ENCODE measurements at regions not wholly inside any gene's neighbourhood (a gene's known extent, or its start where the extent isn't known, plus 50 kb on each side); places are given as distances from the start of the nearest gene placed in this dataset.

DNA sequence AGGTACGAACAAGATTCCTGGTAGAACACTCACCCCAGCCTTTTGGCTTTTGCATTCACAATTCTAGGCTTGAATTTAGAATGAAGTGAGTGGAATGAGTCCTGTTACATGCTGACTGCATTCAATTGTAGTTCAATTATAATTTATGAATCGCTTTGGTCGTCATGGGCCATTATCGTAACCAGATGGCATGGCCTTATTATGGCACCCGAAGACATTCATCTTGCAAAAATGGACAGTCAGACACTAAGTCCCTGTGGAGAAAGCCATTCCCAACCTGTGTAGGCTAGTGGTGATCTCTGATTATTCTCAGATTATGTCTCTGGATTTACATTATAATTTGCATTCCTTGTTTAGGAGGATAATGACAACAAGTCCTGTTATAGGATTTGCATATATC is 292.4 kb upstream of the NPSR1 start:
- Histone ChIP-seq H2BK120ac (replicated peaks; ENCODE audit: low read depth, low read length) (no peak overlapping the region), H2AFZ (ENCODE audit: low read length) (no peak overlapping the region), H2BK20ac (ENCODE audit: low read length) (no peak overlapping the region), H4K20me1 (replicated peaks in 1 of 2; ENCODE audit: control insufficient read depth in 1 of 2, insufficient read depth in 2 of 2, low read length in 2 of 2) (no peaks in the 10 kb centered on the region), H4K5ac (ENCODE audit: insufficient read length, low read depth, low read length) (no peak overlapping the region), H3K27ac (ENCODE audit: low read depth, low read length) (no peak overlapping the region), H3K9me3 (ENCODE audit: insufficient read depth in 2 of 2, low read depth in 1 of 2, low read length in 1 of 2) (no peaks in the 10 kb centered on the region), H2BK15ac (ENCODE audit: low read length) (no peak overlapping the region), H3K27me3 (replicated peaks in 1 of 4; ENCODE audit: control insufficient read depth in 3 of 4, extremely low read depth in 1 of 4, insufficient read depth in 3 of 4, low read length in 3 of 4) (no peaks in the 10 kb centered on the region; a peak in 1 of 7 replicates), H4K91ac (replicated peaks; ENCODE audit: insufficient read length, low read length) (no peak overlapping the region), H3K56ac (replicated peaks; ENCODE audit: insufficient read length, low read depth, low read length) (no peak overlapping the region), H2BK12ac (ENCODE audit: low read depth, low read length) (no peak overlapping the region), H3K79me1 (ENCODE audit: low read depth, low read length) (no peaks in the 10 kb centered on the region), H4K8ac (ENCODE audit: extremely low read depth, insufficient read depth, low read length) (no peak overlapping the region), H2BK5ac (ENCODE audit: low read depth, low read length) (no peak overlapping the region), H3K4me1 (replicated peaks in 1 of 4; ENCODE audit: control insufficient read depth in 3 of 4, insufficient read depth in 4 of 4, low read length in 3 of 4) (no peaks in the 10 kb centered on the region), H3K4me2 (ENCODE audit: insufficient read depth in 1 of 2, low read depth in 2 of 2, low read length in 2 of 2) (no peak overlapping the region), H3K23me2 (ENCODE audit: low read depth, low read length) (no peaks in the 10 kb centered on the region), H3K23ac (ENCODE audit: insufficient read length) (no peak overlapping the region), H3K79me2 (ENCODE audit: control insufficient read depth in 1 of 2, insufficient read depth in 2 of 2, low read length in 2 of 2) (no peaks in the 10 kb centered on the region), H3K4me3 (ENCODE audit: extremely low read depth in 1 of 4, insufficient read depth in 2 of 4, low read depth in 3 of 4, low read length in 4 of 4) (no peak overlapping the region), H3K9ac (replicated peaks in 1 of 4; ENCODE audit: extremely low read depth in 1 of 4, low read depth in 3 of 4, low read length in 3 of 4) (no peak overlapping the region), H3K14ac (ENCODE audit: insufficient read length) (no peak overlapping the region), H3K18ac (ENCODE audit: extremely low read depth, low read length) (no peak overlapping the region), H3K36me3 (ENCODE audit: control insufficient read depth in 2 of 4, insufficient read depth in 4 of 4, low read length in 3 of 4) (no peaks in the 10 kb centered on the region), H2AK5ac (ENCODE audit: low read depth, low read length) (no peak overlapping the region), H3K4ac (replicated peaks; ENCODE audit: insufficient read length, low read depth, low read length) (no peak overlapping the region)
- CTCF ChIA-PET (ENCODE audit: partially characterized antibody) = interaction anchor here (1.0 to 1.9 kb wide), 2 partner anchors 11 to 232 kb away, joined by 3 to 5 read pairs; no protein-coding TSS in a partner anchor
- TF ChIP-seq FOSL1 (IDR thresholded peaks at IDR 0.05; ENCODE audit: insufficient read depth, low read depth, low read length) (no peak), ZNF274 (IDR thresholded peaks at IDR 0.05; ENCODE audit: borderline replicate concordance, extremely low read depth, low read length) (no peak), PHF8 (conservative IDR thresholded peaks at IDR 0.05; ENCODE audit: low read depth, low read length) (no peak)
- TF ChIP-seq, protein P1, sequence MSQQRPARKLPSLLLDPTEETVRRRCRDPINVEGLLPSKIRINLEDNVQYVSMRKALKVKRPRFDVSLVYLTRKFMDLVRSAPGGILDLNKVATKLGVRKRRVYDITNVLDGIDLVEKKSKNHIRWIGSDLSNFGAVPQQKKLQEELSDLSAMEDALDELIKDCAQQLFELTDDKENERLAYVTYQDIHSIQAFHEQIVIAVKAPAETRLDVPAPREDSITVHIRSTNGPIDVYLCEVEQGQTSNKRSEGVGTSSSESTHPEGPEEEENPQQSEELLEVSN (IDR thresholded peaks at IDR 0.05) = no peak
- no peak for DNase-seq (ENCODE audit: low read depth in 1 of 2, low spot score in 2 of 2)
- POLR2A ChIA-PET (ENCODE audit: partially characterized antibody) = no interaction called here
- no peak for FAIRE-seq
- 84% methylated on average over 5 of the region's 5 CpGs; no CpG with 5 or more reads in 1 of the 2 experiments for WGBS, 2 experiments (ENCODE audit: extremely low coverage in 1 of 2, insufficient coverage in 1 of 2, insufficient read length in 1 of 2, insufficient replicate concordance in 2 of 2, low coverage in 1 of 2, low lambda C conversion rate in 2 of 2, missing lambda C conversion rate in 1 of 2)

All from H1 (cell line).